ENCODE measurements at regions not wholly inside any gene's neighbourhood (a gene's known extent, or its start where the extent isn't known, plus 50 kb on each side); places are given as distances from the start of the nearest gene placed in this dataset.
"Not testable (repeated sequence)": the region's sequence is repeated elsewhere in the genome, so short reads cannot be mapped to it uniquely, and the experiment has no call there.

GRCh38 chr9:13942695-13943094, 371.2 kb downstream of the NFIB start:
- no peak for DNase-seq (ENCODE audit: low read depth, low spot score)

GRCh38 chr9:13942201-13942600, 371.7 kb downstream of the NFIB start:
- DNase-seq (ENCODE audit: low read depth, low spot score): no peak

DNA sequence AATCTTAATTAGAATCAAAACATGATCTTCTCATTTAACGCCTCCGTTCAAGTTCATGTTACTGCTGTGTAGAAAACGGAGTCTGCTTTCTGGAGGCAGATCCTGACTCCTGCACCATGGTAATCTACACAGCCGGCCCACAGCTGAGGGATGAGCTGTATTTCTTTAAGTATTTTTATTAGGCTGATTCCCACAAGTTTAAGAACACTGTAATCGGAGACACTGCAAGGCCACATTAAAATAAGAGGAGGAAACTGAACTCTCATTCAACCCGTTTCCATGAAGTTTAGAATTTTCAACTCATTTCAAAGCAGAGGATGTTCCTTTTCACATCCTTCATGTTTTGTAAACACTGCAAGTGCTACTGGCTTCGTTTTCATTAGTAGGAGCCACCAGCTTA, 372.2 kb downstream of the NFIB start:
- no peak for DNase-seq (ENCODE audit: low read depth, low spot score)

DNA sequence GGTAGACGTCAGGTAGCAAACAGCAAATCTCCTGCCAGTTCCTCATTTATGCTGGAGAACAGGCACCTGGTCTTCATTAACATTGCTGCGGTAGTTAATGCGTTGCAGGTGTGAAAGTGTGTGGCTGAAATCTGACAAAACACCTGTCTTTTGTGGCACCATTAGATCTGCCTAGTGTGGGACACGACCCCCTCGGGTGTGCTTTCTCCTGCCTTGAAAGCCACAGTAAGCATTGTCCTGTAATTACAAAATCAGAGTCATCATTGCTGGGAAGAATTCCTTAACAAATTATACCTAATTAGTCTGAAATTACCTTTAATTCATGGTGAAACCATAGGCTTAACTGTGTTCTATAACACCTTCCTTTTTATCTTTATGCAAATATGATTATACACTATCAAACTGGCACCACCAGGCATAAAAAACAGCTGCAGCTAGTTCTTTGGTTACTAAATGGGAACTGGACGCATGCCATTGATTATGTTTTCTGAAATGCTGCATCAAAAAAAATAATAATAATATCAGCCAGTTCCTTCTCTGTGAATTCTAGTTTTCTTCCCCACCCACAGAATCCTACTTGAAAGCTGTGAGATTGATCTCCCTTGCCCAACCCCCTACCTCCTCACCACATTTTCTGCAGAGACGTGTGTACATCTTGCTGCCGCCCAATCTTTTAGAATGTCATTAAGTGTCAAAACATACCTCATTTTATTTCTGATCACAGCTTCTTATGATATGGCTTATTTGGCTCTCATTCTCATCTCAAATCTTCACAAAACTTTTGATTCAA, 374.0 kb downstream of the NFIB start:
- no peak for DNase-seq (ENCODE audit: low read depth, low spot score)

GRCh38 chr9:13939134-13939533, 374.8 kb downstream of the NFIB start:
- no peak for DNase-seq (ENCODE audit: low read depth, low spot score)

GRCh38 chr9:13934416-13934815, 379.5 kb downstream of the NFIB start:
- DNase-seq (ENCODE audit: low read depth, low spot score): no peak

GRCh38 chr9:13933268-13933656, 380.7 kb downstream of the NFIB start:
- no peak for DNase-seq (ENCODE audit: low read depth, low spot score)

DNA sequence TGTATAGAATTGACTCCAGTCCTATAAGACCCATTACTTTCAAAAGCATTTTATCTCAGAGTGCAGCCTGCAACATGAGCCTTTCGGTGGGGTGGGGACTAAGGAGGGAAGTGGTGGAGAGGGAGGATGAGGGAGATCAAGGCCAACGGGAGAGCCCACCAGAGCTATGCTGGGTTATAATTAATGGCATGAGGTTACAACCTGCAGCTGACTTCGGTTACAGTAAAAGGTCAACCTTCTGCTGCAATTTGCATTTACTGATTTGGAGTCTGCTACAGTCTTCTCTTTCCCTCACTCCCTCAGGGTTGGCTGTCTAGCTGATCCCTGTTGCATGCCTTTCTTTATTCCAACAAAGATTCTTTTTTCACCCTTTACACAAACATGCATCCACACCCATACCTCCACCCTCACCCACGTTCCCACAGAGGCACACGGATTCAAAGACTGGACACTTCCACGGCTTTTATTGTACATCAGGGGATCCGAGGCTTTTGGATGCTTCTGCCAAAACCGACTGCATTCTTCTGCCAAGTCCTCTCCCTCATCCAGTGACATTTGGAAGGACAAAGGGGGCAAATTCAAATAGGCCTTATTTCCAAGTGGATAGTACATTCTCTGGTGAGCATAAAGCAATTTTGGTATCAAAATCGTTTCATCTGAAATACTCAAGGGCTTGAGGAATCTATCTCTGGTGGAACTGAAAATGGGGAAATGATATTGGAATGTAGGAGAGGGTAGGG, 381.2 kb downstream of the NFIB start:
- no peak for DNase-seq (ENCODE audit: low read depth, low spot score)

- no peak for DNase-seq (ENCODE audit: low read depth, low spot score)
Measured at GRCh38 chr9:13929013-13929412, 384.9 kb downstream of the NFIB start.

- DNase-seq (ENCODE audit: low read depth, low spot score): no peak
Measured at GRCh38 chr9:13923381-13923780, 390.6 kb downstream of the NFIB start.

GRCh38 chr9:13920557-13920956, 393.4 kb downstream of the NFIB start:
- no peak for DNase-seq (ENCODE audit: low read depth, low spot score)

- DNase-seq (ENCODE audit: low read depth, low spot score): no peak
Measured at GRCh38 chr9:13919401-13919800, 394.5 kb downstream of the NFIB start.

GRCh38 chr9:13917534-13917933, 396.4 kb downstream of the NFIB start:
- no peak for DNase-seq (ENCODE audit: low read depth, low spot score)

GRCh38 chr9:13915591-13916301, 398.2 kb downstream of the NFIB start:
- no peak for DNase-seq (ENCODE audit: low read depth, low spot score)

DNA sequence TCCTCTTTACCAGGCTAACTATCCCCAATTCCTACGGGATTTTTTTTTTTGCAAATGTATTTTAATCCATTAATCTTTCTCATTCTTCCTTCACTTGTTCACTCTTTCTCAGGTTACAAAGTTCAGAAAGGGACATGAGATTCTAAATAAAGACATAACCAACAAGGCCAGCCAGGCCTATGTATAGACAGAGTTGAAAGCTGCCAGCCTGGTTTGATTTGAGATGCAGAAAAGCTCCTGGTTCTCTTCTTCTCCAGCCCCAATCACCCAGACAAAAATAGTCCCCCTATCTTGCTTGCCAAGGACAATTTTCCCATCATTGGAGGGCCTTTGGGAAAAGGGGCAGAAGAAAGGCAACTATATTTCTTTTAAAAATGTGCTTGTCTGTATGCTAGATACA, 398.8 kb downstream of the NFIB start:
- DNase-seq (ENCODE audit: low read depth, low spot score): no peak

DNA sequence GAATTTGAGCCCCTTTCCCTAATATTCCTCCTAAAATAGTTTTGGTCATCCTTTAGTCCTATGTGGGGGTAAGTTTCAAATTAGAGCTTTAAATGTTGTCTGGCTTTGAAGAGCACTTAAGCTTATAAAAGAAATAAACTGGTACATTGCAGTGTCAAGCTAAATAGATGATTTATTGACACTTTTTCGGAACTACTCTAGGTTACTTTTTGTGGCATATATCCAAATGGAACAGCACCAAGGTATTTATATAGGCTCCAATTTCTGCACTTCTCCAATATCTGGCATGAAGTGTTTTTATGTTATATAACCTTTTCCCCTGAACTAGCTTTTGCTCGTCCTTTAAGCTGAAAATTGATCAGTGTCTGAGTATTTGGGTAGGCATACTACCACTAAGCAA, 402.5 kb downstream of the NFIB start:
- no peak for DNase-seq (ENCODE audit: low read depth, low spot score)

DNA sequence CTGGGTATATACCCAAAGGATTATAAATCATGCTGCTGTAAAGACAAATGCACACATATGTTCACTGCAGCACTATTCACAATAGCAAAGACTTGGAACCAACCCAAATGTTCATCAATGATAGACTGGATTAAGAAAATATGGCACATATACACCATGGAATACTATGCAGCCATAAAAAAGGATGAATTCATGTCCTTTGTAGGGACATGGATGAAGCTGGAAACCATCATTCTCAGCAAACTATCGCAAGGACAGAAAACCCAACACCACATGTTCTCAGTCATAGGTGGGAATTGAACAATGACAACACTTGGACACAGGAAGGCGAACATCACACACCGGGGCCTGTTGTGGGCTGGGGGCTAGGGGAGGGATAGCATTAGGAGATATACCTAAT, 406.1 kb downstream of the NFIB start:
- not testable (repeated sequence) for DNase-seq (ENCODE audit: low read depth, low spot score)

DNA sequence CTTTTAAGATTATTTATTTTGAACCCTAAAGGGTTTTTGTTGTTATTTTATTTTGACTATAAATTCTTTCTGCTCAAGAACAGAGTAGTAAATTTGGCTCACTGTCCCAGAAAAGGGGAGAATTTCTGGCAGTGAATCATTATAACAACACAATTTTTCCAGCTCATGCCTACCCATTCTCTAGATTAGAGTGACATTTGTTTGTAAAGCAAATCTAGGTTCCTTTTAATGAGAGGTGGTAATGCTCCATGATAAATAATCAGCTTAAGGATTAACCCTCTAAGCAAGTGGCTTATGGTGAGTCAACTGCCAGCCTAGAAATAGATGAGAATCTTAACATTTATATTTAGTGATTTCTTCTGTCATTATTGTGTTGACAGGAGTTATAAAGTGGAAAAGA, 409.2 kb downstream of the NFIB start:
- DNase-seq (ENCODE audit: low read depth, low spot score): no peak

DNA sequence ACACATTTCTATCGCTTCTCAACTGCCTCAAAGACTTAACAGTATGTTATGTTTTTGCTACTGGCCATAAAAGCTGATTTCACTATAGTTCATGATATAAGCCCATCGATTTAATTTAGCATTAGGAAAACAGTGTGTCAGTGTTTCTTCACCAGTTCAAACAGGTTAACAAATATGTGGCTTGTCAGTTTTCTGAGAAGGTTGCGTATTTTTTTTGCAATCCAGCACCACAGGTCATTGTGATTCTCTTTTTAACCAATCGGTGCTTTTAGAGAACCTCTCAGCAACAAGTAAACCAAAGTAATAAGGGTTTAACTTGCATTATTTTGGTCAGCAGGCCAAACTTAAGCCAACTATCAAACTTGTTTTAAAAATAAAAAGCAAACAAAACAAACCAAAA, 409.6 kb downstream of the NFIB start:
- DNase-seq (ENCODE audit: low read depth, low spot score): no peak

DNA sequence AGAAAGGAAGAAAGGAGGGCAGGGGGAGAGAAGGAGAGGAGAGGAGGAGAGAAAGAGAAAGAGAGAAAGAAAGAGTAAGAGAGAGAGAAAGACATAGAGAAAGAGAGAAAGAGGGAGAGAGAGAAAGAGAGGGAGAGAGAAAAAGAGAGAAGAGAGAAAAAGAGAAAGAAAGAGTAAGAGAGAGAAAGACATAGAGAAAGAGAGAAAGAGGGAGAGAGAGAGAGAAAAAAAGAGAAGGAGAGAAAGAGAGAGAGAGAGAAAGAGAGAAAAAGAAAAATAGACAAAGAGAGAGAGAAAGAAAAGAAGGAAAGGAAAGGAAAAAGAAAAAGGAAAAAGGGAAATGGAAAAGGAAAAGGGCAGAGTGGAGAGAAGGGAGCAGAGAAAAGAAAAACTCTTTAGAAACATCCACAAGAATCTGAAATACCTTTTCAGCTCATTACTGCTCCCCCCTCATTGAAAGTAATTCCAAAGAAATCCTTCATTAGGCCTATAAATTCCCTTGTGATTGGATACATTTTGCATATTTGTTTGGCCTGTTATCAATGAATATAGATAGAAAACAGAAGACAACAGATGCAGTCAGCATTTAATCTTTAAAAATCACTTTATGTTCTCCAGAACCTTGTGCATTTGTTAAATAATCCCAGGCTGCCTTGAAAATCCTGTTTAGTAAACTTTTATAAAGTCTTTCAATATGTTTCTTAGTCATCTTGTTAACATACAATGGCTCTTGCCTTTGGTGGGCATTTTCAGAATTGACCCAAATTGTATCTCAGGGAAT, 411.5 kb downstream of the NFIB start:
- DNase-seq (ENCODE audit: low read depth, low spot score): no peak

DNA sequence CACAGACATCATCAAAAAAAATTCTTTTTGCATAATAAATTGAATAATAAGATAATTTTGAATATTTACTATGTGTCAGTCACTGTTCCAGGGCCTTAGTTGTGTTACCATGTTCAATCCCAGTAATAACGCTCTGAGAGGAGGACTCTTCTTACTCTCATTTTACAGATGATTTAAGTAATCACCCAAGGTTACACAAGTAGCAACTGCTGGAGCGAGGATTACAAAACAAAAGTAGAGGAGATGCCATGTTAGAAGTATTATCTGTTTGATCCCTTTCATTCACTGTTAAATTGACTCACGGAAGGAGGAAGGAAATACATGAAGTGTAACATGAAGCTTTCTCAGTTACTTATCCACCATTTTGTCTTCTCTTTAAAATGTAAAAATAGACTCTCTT, 412.8 kb downstream of the NFIB start:
- no peak for DNase-seq (ENCODE audit: low read depth, low spot score)

GRCh38 chr9:13900449-13900848, 413.5 kb downstream of the NFIB start:
- DNase-seq (ENCODE audit: low read depth, low spot score): no peak
